ENCODE measurements at regions not wholly inside any gene's neighbourhood (a gene's known extent, or its start where the extent isn't known, plus 50 kb on each side); places are given as distances from the start of the nearest gene placed in this dataset.
A peak's percentile ranks its signal among the peaks of the same experiment; 100 is the strongest.

DNA sequence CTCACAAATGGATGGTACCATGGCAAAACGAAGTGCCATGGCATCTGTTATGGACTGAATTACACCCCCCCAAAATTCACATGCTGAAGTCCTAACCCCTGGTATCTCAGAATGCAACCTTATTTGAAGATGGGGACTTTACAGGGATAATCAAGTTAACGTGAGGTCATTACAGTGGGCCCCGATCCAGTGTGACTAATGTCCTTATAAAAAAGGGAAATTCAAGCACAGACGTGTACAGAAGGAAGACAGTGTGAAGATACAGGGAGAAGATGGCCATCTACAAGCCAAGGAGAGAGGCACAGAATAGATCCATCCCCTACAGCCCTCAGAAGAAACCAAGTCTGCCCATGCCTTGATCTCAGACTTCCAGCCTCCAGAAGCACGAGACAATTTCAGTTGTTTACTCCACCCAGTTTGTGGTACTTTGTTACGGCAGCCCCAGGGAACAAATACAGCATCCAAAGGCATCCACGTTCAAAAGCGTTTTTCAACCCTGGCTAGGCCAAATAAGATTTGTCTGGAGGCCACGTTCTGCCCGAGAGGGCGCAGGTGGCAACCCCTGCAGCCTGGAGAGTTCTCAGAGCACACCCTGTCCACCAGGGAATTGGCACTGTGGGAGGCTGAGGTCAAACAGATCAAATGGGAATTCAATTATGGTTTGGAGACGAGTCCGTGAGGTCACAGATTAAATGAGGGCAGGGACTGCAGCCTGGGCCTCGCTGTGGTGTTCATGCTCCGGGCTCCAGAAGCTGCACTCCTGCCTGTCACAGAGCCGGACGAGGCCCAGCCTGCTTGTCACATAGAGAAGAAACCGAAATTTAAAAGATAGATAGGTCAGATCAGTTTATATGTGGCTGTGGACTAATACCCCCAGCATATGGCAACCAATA lies 494.8 kb downstream of the SHQ1 start:
- intact Hi-C loops (cut with DNase I) = no loop called here
- FAIRE-seq = no peak
- 78 to 84% methylated on average over 18 of the region's 18 CpGs for WGBS, 2 donors
- ATAC-seq = peak in 1 of 4 donors; percentile 28
- no peaks in the 10 kb centered on the region for H3K27me3 ChIP-seq
- H3K9me3 ChIP-seq = no peaks in the 10 kb centered on the region
- no peaks in the 10 kb centered on the region for H3K4me1 ChIP-seq
- no peak for DNase-seq
- no peak overlapping the region for H3K27ac ChIP-seq
- TF ChIP-seq, protein P1, sequence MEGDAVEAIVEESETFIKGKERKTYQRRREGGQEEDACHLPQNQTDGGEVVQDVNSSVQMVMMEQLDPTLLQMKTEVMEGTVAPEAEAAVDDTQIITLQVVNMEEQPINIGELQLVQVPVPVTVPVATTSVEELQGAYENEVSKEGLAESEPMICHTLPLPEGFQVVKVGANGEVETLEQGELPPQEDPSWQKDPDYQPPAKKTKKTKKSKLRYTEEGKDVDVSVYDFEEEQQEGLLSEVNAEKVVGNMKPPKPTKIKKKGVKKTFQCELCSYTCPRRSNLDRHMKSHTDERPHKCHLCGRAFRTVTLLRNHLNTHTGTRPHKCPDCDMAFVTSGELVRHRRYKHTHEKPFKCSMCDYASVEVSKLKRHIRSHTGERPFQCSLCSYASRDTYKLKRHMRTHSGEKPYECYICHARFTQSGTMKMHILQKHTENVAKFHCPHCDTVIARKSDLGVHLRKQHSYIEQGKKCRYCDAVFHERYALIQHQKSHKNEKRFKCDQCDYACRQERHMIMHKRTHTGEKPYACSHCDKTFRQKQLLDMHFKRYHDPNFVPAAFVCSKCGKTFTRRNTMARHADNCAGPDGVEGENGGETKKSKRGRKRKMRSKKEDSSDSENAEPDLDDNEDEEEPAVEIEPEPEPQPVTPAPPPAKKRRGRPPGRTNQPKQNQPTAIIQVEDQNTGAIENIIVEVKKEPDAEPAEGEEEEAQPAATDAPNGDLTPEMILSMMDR (IDR thresholded peaks at IDR 0.05) = no peak
- H3K36me3 ChIP-seq = no peaks in the 10 kb centered on the region
- H3K4me3 ChIP-seq = no peak overlapping the region

DNA sequence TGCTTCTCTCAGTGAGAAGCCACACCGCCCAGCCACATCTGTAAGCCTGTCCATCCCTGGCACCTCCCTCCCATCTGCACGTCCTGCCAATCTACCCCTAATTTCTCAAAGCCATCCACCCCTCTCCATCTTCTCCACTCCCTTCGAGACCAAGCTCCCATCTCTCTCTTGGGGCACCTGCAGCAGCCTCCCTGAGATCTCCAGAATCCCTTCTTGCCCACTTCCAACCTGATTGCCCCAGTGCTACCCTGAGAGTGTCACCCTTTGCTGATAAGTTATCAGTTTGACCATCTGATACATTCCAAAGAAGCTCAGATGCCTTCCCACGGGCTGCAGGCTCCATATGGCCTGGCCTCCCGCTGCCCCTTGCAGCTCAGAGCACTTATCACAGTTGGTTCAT lies 496.1 kb downstream of the SHQ1 start:
- no peak overlapping the region for H3K27ac ChIP-seq
- no peak for FAIRE-seq
- DNase-seq = no peak
- H3K4me3 ChIP-seq = no peak overlapping the region
- H3K27me3 ChIP-seq = no peaks in the 10 kb centered on the region
- no peaks in the 10 kb centered on the region for H3K4me1 ChIP-seq
- H3K9me3 ChIP-seq = no peaks in the 10 kb centered on the region
- no peaks in the 10 kb centered on the region for H3K36me3 ChIP-seq
- WGBS, 2 donors = 85 to 87% methylated on average over 5 of the region's 5 CpGs
- ATAC-seq = no peak
- TF ChIP-seq, protein P1 (IDR thresholded peaks at IDR 0.05) = no peak
- intact Hi-C loops (cut with DNase I) = no loop called here

DNA sequence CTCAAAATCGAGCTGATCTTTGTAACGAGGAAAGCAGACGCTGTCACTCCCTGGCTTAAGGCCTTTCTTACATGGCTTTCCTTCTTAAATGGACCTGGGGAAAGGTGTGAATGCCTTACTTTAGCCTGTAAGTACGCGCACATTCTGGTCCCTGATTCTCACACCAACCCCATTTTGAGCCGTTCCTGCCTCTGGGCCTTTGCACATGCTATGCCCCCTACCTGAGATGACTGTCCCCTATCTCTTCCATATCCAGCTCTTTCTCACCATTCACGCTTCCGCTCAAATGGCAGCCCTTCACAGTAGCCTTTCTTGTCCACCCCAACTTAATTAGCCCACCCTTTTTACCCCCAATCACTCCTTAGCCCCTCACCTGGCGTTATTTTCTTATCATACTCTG lies 496.7 kb downstream of the SHQ1 start:
- H3K4me3 ChIP-seq = no peak overlapping the region
- ATAC-seq (no peak), DNase-seq (no peak), FAIRE-seq (no peak)
- no peaks in the 10 kb centered on the region for H3K4me1 ChIP-seq
- H3K9me3 ChIP-seq = no peaks in the 10 kb centered on the region
- H3K36me3 ChIP-seq = no peaks in the 10 kb centered on the region
- intact Hi-C loops (cut with DNase I) = no loop called here
- 87 to 88% methylated on average over 9 of the region's 9 CpGs for WGBS, 2 donors
- TF ChIP-seq, protein P1 (IDR thresholded peaks at IDR 0.05) = no peak
- H3K27ac ChIP-seq = no peak overlapping the region
- H3K27me3 ChIP-seq = no peaks in the 10 kb centered on the region

DNA sequence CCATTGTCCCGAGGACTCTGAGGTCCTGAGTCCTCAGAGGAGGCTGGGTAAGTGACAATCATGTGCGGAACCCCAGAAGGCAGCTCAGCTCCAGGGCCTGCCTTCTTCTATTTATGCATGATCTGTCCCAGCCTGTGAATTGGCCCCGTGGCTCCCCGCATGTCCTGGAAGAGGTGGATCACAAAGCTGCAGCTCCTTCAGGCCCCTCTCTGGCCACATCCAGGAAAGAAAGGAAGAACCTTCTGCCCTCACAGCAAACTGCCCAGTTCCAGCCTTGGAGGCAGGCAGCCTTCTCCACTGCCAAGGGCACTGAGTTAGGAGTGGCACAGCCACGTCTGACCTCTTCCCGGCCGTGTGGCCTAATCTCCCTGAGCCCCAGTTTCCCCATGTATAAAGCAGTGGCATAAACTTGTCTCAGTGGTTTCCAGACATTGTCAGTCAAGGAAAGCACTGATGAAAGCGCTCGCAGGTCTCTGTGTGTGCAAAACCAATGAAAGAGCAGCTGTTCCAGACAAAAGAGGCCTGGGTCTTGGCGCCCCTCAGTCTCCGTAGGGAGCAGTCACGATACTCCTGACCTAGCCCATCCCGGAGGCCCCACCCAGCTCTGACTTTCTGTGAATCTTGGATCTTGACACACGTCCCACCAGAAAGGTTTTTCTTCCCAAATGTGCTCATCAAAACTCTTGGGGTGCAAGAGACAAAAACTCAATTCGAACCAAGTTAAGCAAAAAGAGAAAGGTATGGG lies 497.3 kb downstream of the SHQ1 start:
- no peaks in the 10 kb centered on the region for H3K9me3 ChIP-seq
- intact Hi-C loops (cut with DNase I) = no loop called here
- ATAC-seq = no peak
- DNase-seq = no peak
- WGBS, 2 donors = 71 to 78% methylated on average over 15 of the region's 15 CpGs
- no peak for FAIRE-seq
- H3K27me3 ChIP-seq = no peaks in the 10 kb centered on the region
- H3K4me3 ChIP-seq = no peak overlapping the region
- H3K4me1 ChIP-seq = no peaks in the 10 kb centered on the region
- no peak overlapping the region for H3K27ac ChIP-seq
- H3K36me3 ChIP-seq = no peaks in the 10 kb centered on the region
- TF ChIP-seq, protein P1 (IDR thresholded peaks at IDR 0.05) = no peak

DNA sequence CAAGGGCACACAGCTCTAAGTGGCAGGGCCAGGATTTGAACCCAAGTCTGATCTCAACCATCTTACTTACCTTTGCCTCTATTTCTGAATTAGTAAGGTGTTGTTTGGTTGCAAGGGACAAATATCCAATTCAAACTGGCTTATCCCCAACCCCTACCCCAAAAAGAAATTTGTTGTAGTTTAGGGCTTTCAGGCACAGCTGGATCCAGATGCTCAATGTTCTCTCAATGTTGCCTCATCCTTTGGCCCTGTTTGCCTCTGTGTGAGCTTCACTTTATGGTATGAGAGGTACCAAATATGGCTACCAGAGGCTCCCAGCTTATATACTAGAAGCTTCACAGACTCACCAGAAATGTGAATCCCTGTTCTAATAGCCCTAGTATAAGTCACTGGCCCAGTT lies 499.9 kb downstream of the SHQ1 start:
- no peak overlapping the region for H3K4me3 ChIP-seq
- FAIRE-seq = no peak
- ATAC-seq = no peak

More for the DNA sequence above, 499.9 kb downstream of the SHQ1 start:
- DNase-seq = no peak
- H3K27me3 ChIP-seq = no peaks in the 10 kb centered on the region
- no peaks in the 10 kb centered on the region for H3K36me3 ChIP-seq
- no peak overlapping the region for H3K27ac ChIP-seq
- intact Hi-C loops (cut with DNase I) = no loop called here
- H3K4me1 ChIP-seq = no peaks in the 10 kb centered on the region
- no peaks in the 10 kb centered on the region for H3K9me3 ChIP-seq
- TF ChIP-seq, protein P1 (IDR thresholded peaks at IDR 0.05) = no peak
